ENCODE measurements at regions not wholly inside any gene's neighbourhood (a gene's known extent, or its start where the extent isn't known, plus 50 kb on each side); places are given as distances from the start of the nearest gene placed in this dataset.

- no peaks in the 10 kb centered on the region for H3K27me3 ChIP-seq (ENCODE audit: control insufficient read depth, insufficient read depth, low read length)
- no CpG with 5 or more reads among the region's 3 CpGs for WGBS (ENCODE audit: insufficient coverage)
- peak in 1 of 6 donors; percentile 44 for DNase-seq (ENCODE audit: low read depth in 4 of 6, low spot score in 6 of 6)
- no peak overlapping the region for H3K4me3 ChIP-seq (ENCODE audit: low read depth, low read length)
- H3K4me1 ChIP-seq (ENCODE audit: control insufficient read depth, insufficient read depth, low read length) = no peaks in the 10 kb centered on the region
- no peaks in the 10 kb centered on the region for H3K9me3 ChIP-seq (ENCODE audit: control insufficient read depth, insufficient read depth, low read length)
- H3K36me3 ChIP-seq (ENCODE audit: control insufficient read depth, insufficient read depth, low read length) = no peaks in the 10 kb centered on the region
- no peak overlapping the region for H3K27ac ChIP-seq (ENCODE audit: low read depth, low read length)
Measured at GRCh38 chr16:86697715-86698114, 119.4 kb downstream of the FOXL1 start.

- Histone ChIP-seq H3K27me3 (ENCODE audit: control insufficient read depth, insufficient read depth, low read length) (no peaks in the 10 kb centered on the region), H3K4me3 (ENCODE audit: low read depth, low read length) (no peak overlapping the region), H3K36me3 (ENCODE audit: control insufficient read depth, insufficient read depth, low read length) (no peaks in the 10 kb centered on the region), H3K9me3 (ENCODE audit: control insufficient read depth, insufficient read depth, low read length) (no peaks in the 10 kb centered on the region), H3K27ac (ENCODE audit: low read depth, low read length) (no peak overlapping the region), H3K4me1 (ENCODE audit: control insufficient read depth, insufficient read depth, low read length) (no peaks in the 10 kb centered on the region)
- 85% methylated on average over 26 of the region's 28 CpGs for WGBS (ENCODE audit: insufficient coverage)
- DNase-seq (ENCODE audit: low read depth in 4 of 6, low spot score in 6 of 6) = peak in 1 of 6 donors; percentile 15
Measured at GRCh38 chr16:86700046-86700945, 121.9 kb downstream of the FOXL1 start.

GRCh38 chr16:86701286-86701975 lies 123.1 kb downstream of the FOXL1 start:
- no peaks in the 10 kb centered on the region for H3K36me3 ChIP-seq (ENCODE audit: control insufficient read depth, insufficient read depth, low read length)
- no peaks in the 10 kb centered on the region for H3K4me1 ChIP-seq (ENCODE audit: control insufficient read depth, insufficient read depth, low read length)
- H3K4me3 ChIP-seq (ENCODE audit: low read depth, low read length) = no peak overlapping the region
- H3K27me3 ChIP-seq (ENCODE audit: control insufficient read depth, insufficient read depth, low read length) = no peaks in the 10 kb centered on the region
- no peak overlapping the region for H3K27ac ChIP-seq (ENCODE audit: low read depth, low read length)
- H3K9me3 ChIP-seq (ENCODE audit: control insufficient read depth, insufficient read depth, low read length) = no peaks in the 10 kb centered on the region
- 95% methylated on average over 29 of the region's 30 CpGs for WGBS (ENCODE audit: insufficient coverage)
- no peak for DNase-seq (ENCODE audit: low read depth in 4 of 6, low spot score in 6 of 6)

- Histone ChIP-seq H3K27ac (ENCODE audit: low read depth, low read length) (no peak overlapping the region), H3K4me1 (ENCODE audit: control insufficient read depth, insufficient read depth, low read length) (no peaks in the 10 kb centered on the region), H3K4me3 (ENCODE audit: low read depth, low read length) (no peak overlapping the region), H3K36me3 (ENCODE audit: control insufficient read depth, insufficient read depth, low read length) (no peaks in the 10 kb centered on the region), H3K9me3 (ENCODE audit: control insufficient read depth, insufficient read depth, low read length) (no peaks in the 10 kb centered on the region), H3K27me3 (ENCODE audit: control insufficient read depth, insufficient read depth, low read length) (no peaks in the 10 kb centered on the region)
- WGBS (ENCODE audit: insufficient coverage) = 76% methylated on average over 5 of the region's 6 CpGs
- peak in 1 of 6 donors; percentile 29 for DNase-seq (ENCODE audit: low read depth in 4 of 6, low spot score in 6 of 6)
Measured at GRCh38 chr16:86702824-86703588, 124.7 kb downstream of the FOXL1 start.

GRCh38 chr16:86704516-86704915 lies 126.2 kb downstream of the FOXL1 start:
- Histone ChIP-seq H3K36me3 (ENCODE audit: control insufficient read depth, insufficient read depth, low read length) (no peaks in the 10 kb centered on the region), H3K27me3 (ENCODE audit: control insufficient read depth, insufficient read depth, low read length) (no peaks in the 10 kb centered on the region), H3K27ac (ENCODE audit: low read depth, low read length) (no peak overlapping the region), H3K4me1 (ENCODE audit: control insufficient read depth, insufficient read depth, low read length) (no peaks in the 10 kb centered on the region), H3K9me3 (ENCODE audit: control insufficient read depth, insufficient read depth, low read length) (no peaks in the 10 kb centered on the region), H3K4me3 (ENCODE audit: low read depth, low read length) (no peak overlapping the region)
- no peak for DNase-seq (ENCODE audit: low read depth in 4 of 6, low spot score in 6 of 6)
- WGBS (ENCODE audit: insufficient coverage) = 82% methylated on average over 8 of the region's 8 CpGs

- Histone ChIP-seq H3K4me3 (ENCODE audit: low read depth, low read length) (no peak overlapping the region), H3K27me3 (ENCODE audit: control insufficient read depth, insufficient read depth, low read length) (peaks cover 4% of the 10 kb centered on the region), H3K27ac (ENCODE audit: low read depth, low read length) (no peak overlapping the region), H3K4me1 (ENCODE audit: control insufficient read depth, insufficient read depth, low read length) (peaks cover 11% of the 10 kb centered on the region), H3K36me3 (ENCODE audit: control insufficient read depth, insufficient read depth, low read length) (no peaks in the 10 kb centered on the region), H3K9me3 (ENCODE audit: control insufficient read depth, insufficient read depth, low read length) (no peaks in the 10 kb centered on the region)
- 91% methylated on average over 4 of the region's 7 CpGs for WGBS (ENCODE audit: insufficient coverage)
- no peak for DNase-seq (ENCODE audit: low read depth in 4 of 6, low spot score in 6 of 6)
Measured at GRCh38 chr16:86706726-86707125, 128.4 kb downstream of the FOXL1 start.

GRCh38 chr16:86707171-86707570 lies 128.8 kb downstream of the FOXL1 start:
- Histone ChIP-seq H3K27ac (ENCODE audit: low read depth, low read length) (no peak overlapping the region), H3K4me1 (ENCODE audit: control insufficient read depth, insufficient read depth, low read length) (peaks cover 11% of the 10 kb centered on the region), H3K4me3 (ENCODE audit: low read depth, low read length) (no peak overlapping the region), H3K36me3 (ENCODE audit: control insufficient read depth, insufficient read depth, low read length) (no peaks in the 10 kb centered on the region), H3K27me3 (ENCODE audit: control insufficient read depth, insufficient read depth, low read length) (peaks cover 4% of the 10 kb centered on the region), H3K9me3 (ENCODE audit: control insufficient read depth, insufficient read depth, low read length) (no peaks in the 10 kb centered on the region)
- 99% methylated on average over 13 of the region's 18 CpGs for WGBS (ENCODE audit: insufficient coverage)
- DNase-seq (ENCODE audit: low read depth in 4 of 6, low spot score in 6 of 6) = no peak

- 91% methylated on average over 19 of the region's 20 CpGs for WGBS (ENCODE audit: insufficient coverage)
- H3K36me3 ChIP-seq (ENCODE audit: control insufficient read depth, insufficient read depth, low read length) = no peaks in the 10 kb centered on the region
- no peak for DNase-seq (ENCODE audit: low read depth in 4 of 6, low spot score in 6 of 6)
- H3K9me3 ChIP-seq (ENCODE audit: control insufficient read depth, insufficient read depth, low read length) = no peaks in the 10 kb centered on the region
- H3K4me3 ChIP-seq (ENCODE audit: low read depth, low read length) = no peak overlapping the region
- H3K27ac ChIP-seq (ENCODE audit: low read depth, low read length) = no peak overlapping the region
- H3K4me1 ChIP-seq (ENCODE audit: control insufficient read depth, insufficient read depth, low read length) = peaks cover 11% of the 10 kb centered on the region
- H3K27me3 ChIP-seq (ENCODE audit: control insufficient read depth, insufficient read depth, low read length) = peaks cover 4% of the 10 kb centered on the region
Measured at GRCh38 chr16:86707581-86707980, 129.2 kb downstream of the FOXL1 start.

GRCh38 chr16:86708431-86708830 lies 130.1 kb downstream of the FOXL1 start:
- Histone ChIP-seq H3K9me3 (ENCODE audit: control insufficient read depth, insufficient read depth, low read length) (no peaks in the 10 kb centered on the region), H3K27me3 (ENCODE audit: control insufficient read depth, insufficient read depth, low read length) (peaks cover 4% of the 10 kb centered on the region)
- 77% methylated on average over 10 of the region's 11 CpGs for WGBS (ENCODE audit: insufficient coverage)

More at GRCh38 chr16:86708431-86708830, 130.1 kb downstream of the FOXL1 start:
- Histone ChIP-seq H3K4me3 (ENCODE audit: low read depth, low read length) (no peak overlapping the region), H3K27ac (ENCODE audit: low read depth, low read length) (no peak overlapping the region), H3K4me1 (ENCODE audit: control insufficient read depth, insufficient read depth, low read length) (peaks cover 11% of the 10 kb centered on the region), H3K36me3 (ENCODE audit: control insufficient read depth, insufficient read depth, low read length) (no peaks in the 10 kb centered on the region)
- DNase-seq (ENCODE audit: low read depth in 4 of 6, low spot score in 6 of 6) = no peak
